Thoracic aorta (tissue), 2 donors: ENCODE measurements at regions not wholly inside any gene's neighbourhood (a gene's known extent, or its start where the extent isn't known, plus 50 kb on each side); places are given as distances from the start of the nearest gene placed in this dataset.

Experiments
- ATAC-seq: fragments of 150-250 bp; one replicate; pipeline ENCODE4 v1.8.0; 2017; ENCODE audit warnings: low read depth; ENCODE audit not compliant: insufficient number of reproducible peaks, low FRiP score
- DNase-seq: peaks from one replicate; pipeline ENCODE4 v3.0.0-alpha.2; 2020; ENCODE audit warnings: low spot score
- H3K27ac ChIP-seq, 2 donors: fragments of 200-600 bp; sonication (generic); 1 replicate in 1 of 2; 2 replicates in 1 of 2; pipeline ENCODE4 v1.5.1; 2016; ENCODE audit warnings: mild to moderate bottlenecking in 2 of 2, moderate library complexity in 2 of 2
- H3K27me3 ChIP-seq: fragments of 200-600 bp; sonication (generic); replicated peaks from 2 replicates; pipeline ENCODE4 v1.6.0; 2016; ENCODE audit warnings: mild to moderate bottlenecking; ENCODE audit not compliant: insufficient read depth
- H3K36me3 ChIP-seq: fragments of 200-600 bp; sonication (generic); one replicate; pipeline ENCODE4 v1.5.1; 2016
- H3K4me1 ChIP-seq, 2 donors: fragments of 200-600 bp; sonication (generic); 1 replicate in 1 of 2; 2 replicates in 1 of 2; pipeline versions ENCODE4 v1.5.1 to v1.6.0; 2016; ENCODE audit warnings: low read depth in 2 of 2, mild to moderate bottlenecking in 1 of 2; ENCODE audit not compliant: control insufficient read depth in 1 of 2
- H3K4me3 ChIP-seq: fragments of 200-600 bp; sonication (generic); 2 replicates; pipeline ENCODE4 v1.5.1; 2016; ENCODE audit warnings: mild to moderate bottlenecking
- H3K9me3 ChIP-seq: fragments of 200-600 bp; sonication (generic); 2 replicates; pipeline ENCODE4 v1.5.1; 2016
- CTCF ChIP-seq: fragments of 200-600 bp; sonication (generic); IDR thresholded peaks from one replicate; pipeline ENCODE4 v1.5.1; 2019; ENCODE audit warnings: antibody characterized with exemption

GRCh38 chr2:43001055-43001378 lies 208.6 kb upstream of the HAAO start:
- Histone ChIP-seq H3K27ac (no peak overlapping the region), H3K9me3 (peaks cover 1% of the 10 kb centered on the region), H3K36me3 (no peaks in the 10 kb centered on the region), H3K4me3 (no peak overlapping the region), H3K4me1 (no peaks in the 10 kb centered on the region), H3K27me3 (no peaks in the 10 kb centered on the region)
- DNase-seq, result no peak
- no peak for ATAC-seq
- no peak for TF ChIP-seq CTCF

- peaks cover 3% of the 10 kb centered on the region for H3K9me3 ChIP-seq
- no peak for DNase-seq
- no peak overlapping the region for H3K4me3 ChIP-seq
- ATAC-seq, result no peak
- H3K27me3 ChIP-seq, result no peaks in the 10 kb centered on the region
- TF ChIP-seq CTCF, result no peak
- no peaks in the 10 kb centered on the region for H3K4me1 ChIP-seq
- no peaks in the 10 kb centered on the region for H3K36me3 ChIP-seq
- H3K27ac ChIP-seq, result no peak overlapping the region
Measured at GRCh38 chr2:43000242-43001054, 208.1 kb upstream of the HAAO start.

GRCh38 chr2:42999856-43000241 lies 207.5 kb upstream of the HAAO start:
- DNase-seq (no peak), ATAC-seq (no peak)
- Histone ChIP-seq H3K9me3 (peaks cover 3% of the 10 kb centered on the region), H3K4me1 (no peaks in the 10 kb centered on the region), H3K36me3 (no peaks in the 10 kb centered on the region), H3K4me3 (no peak overlapping the region), H3K27ac (no peak overlapping the region), H3K27me3 (no peaks in the 10 kb centered on the region)
- TF ChIP-seq CTCF, result no peak

GRCh38 chr2:42999391-42999841 lies 207.0 kb upstream of the HAAO start:
- DNase-seq (no peak), ATAC-seq (no peak)

GRCh38 chr2:42998721-42999120 lies 206.3 kb upstream of the HAAO start:
- H3K4me1 ChIP-seq, result no peaks in the 10 kb centered on the region
- ATAC-seq (no peak), DNase-seq (no peak)
- no peak overlapping the region for H3K4me3 ChIP-seq
- no peaks in the 10 kb centered on the region for H3K36me3 ChIP-seq
- H3K27me3 ChIP-seq, result no peaks in the 10 kb centered on the region
- H3K9me3 ChIP-seq, result peaks cover 3% of the 10 kb centered on the region
- no peak for TF ChIP-seq CTCF
- no peak overlapping the region for H3K27ac ChIP-seq

More at GRCh38 chr2:42999391-42999841, 207.0 kb upstream of the HAAO start:
- Histone ChIP-seq H3K27ac (no peak overlapping the region), H3K9me3 (peaks cover 3% of the 10 kb centered on the region), H3K4me3 (no peak overlapping the region), H3K4me1 (no peaks in the 10 kb centered on the region), H3K27me3 (no peaks in the 10 kb centered on the region), H3K36me3 (no peaks in the 10 kb centered on the region)
- no peak for TF ChIP-seq CTCF
